Lung (tissue), 11 donors: ENCODE measurements at regions not wholly inside any gene's neighbourhood (a gene's known extent, or its start where the extent isn't known, plus 50 kb on each side); places are given as distances from the start of the nearest gene placed in this dataset.
A peak's percentile ranks its signal among the peaks of the same experiment; 100 is the strongest.

ENCODE experiments used
- ATAC-seq: fragments of 200-7000 bp; cut with Tn5 transposase; one replicate; pipeline ENCODE4 v1.9.1; 2020; ENCODE audit warnings: moderate number of reproducible peaks; ENCODE audit not compliant: insufficient read depth, low FRiP score
- DNase-seq, 3 donors: peaks; one replicate each; pipeline ENCODE4 v3.0.0-alpha.2; 2013 to 2017
- H3K27ac ChIP-seq, 2 donors: one replicate each; pipeline ENCODE4 v1.5.1; 2013; ENCODE audit warnings: mild to moderate bottlenecking in 2 of 2, moderate library complexity in 2 of 2, control low read depth in 1 of 2, inconsistent platforms in 1 of 2, low read depth in 1 of 2, low read length in 1 of 2
- H3K27me3 ChIP-seq, 3 donors: one replicate each; pipeline ENCODE4 v1.5.1; 2013; ENCODE audit warnings: low read length in 2 of 3; ENCODE audit not compliant: control insufficient read depth in 3 of 3, insufficient read depth in 3 of 3
- H3K36me3 ChIP-seq, 4 donors: one replicate each; pipeline ENCODE4 v1.5.1; 2013; ENCODE audit warnings: low read length in 4 of 4, mild to moderate bottlenecking in 1 of 4, moderate library complexity in 1 of 4; ENCODE audit not compliant: control insufficient read depth in 4 of 4, insufficient read depth in 4 of 4
- H3K4me1 ChIP-seq, 5 donors: one replicate each; pipeline ENCODE4 v1.5.1; 2013; ENCODE audit warnings: low read length in 5 of 5, mild to moderate bottlenecking in 2 of 5, moderate library complexity in 1 of 5; ENCODE audit not compliant: control insufficient read depth in 5 of 5, insufficient read depth in 5 of 5
- H3K4me3 ChIP-seq: one replicate; pipeline ENCODE4 v1.5.1; 2013; ENCODE audit warnings: mild to moderate bottlenecking, control low read depth, moderate library complexity
- H3K9ac ChIP-seq, 2 donors: one replicate each; pipeline ENCODE4 v1.5.1; 2013; ENCODE audit warnings: low read length in 2 of 2, control low read depth in 1 of 2; ENCODE audit not compliant: insufficient read depth in 1 of 2
- H3K9me3 ChIP-seq, 4 donors: one replicate each; pipeline ENCODE4 v1.5.1; 2013; ENCODE audit warnings: low read length in 3 of 4, mild to moderate bottlenecking in 1 of 4, moderate library complexity in 1 of 4; ENCODE audit not compliant: control insufficient read depth in 4 of 4, insufficient read depth in 3 of 4
- CTCF ChIP-seq: IDR thresholded peaks from 2 replicates; pipeline ENCODE4 v1.5.1; 2012; ENCODE audit warnings: mild to moderate bottlenecking; ENCODE audit errors: control extremely low read depth, extremely low read depth
- WGBS, 2 donors: extraction: QIAGEN DNeasy Blood & Tissue Kit; methylation state at CpG; one replicate each; pipeline ENCODE4 v1.1.7; 2013; 5-methylcytosine and 5-hydroxymethylcytosine counted together
- donor health status: control.
- donor health status: control.
- donor health status: Bipolar disorder and iron deficiency.
- donor health status: healthy.
- donor health status: DM: yes; HTN: yes; CAD: no.

GRCh38 chr3:139292711-139293664 lies 50.8 kb upstream of the MRPS22 start:
- no peak for TF ChIP-seq CTCF
- DNase-seq (peak; percentile 79 to 87 (median 87)), ATAC-seq (no peak)
- Histone ChIP-seq H3K27me3 (no peaks in the 10 kb centered on the region), H3K9me3 (peaks cover 0 to 2% (median 0%) of the 10 kb centered on the region in 4 donors), H3K4me3 (no peak overlapping the region), H3K36me3 (no peaks in the 10 kb centered on the region), H3K27ac (no peak overlapping the region), H3K9ac (no peak overlapping the region), H3K4me1 (peaks cover 0 to 15% (median 0%) of the 10 kb centered on the region in 5 donors)
- 56 to 63% methylated on average over 15 of the region's 15 CpGs for WGBS, 2 donors

DNA sequence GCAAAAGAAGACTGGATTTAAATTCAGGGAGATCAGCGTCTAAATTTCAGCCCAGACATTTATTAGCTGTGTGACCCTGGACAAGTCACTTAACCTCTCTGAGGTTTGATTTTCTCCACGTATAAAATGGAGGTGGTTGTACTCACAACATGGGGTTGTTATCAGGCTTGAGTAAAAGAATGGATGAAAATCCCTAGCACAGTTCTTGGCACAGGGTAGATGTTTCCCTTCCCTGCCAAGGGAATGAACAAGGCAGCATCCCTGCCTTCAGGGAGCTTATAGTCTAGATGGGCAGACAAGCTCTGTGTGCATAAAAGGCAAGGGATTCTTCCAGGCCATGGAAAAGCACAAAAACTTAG lies 50.2 kb upstream of the MRPS22 start:
- TF ChIP-seq CTCF: no peak
- ATAC-seq (no peak), DNase-seq (no peak)
- Histone ChIP-seq H3K9ac (no peak overlapping the region), H3K27ac (no peak overlapping the region), H3K36me3 (no peaks in the 10 kb centered on the region), H3K4me1 (peaks cover 0 to 12% (median 0%) of the 10 kb centered on the region in 5 donors), H3K9me3 (peaks cover 0 to 2% (median 0%) of the 10 kb centered on the region in 4 donors), H3K27me3 (no peaks in the 10 kb centered on the region), H3K4me3 (no peak overlapping the region)
- 80 to 91% methylated on average over 2 of the region's 2 CpGs for WGBS, 2 donors
